ENCODE measurements at regions not wholly inside any gene's neighbourhood (a gene's known extent, or its start where the extent isn't known, plus 50 kb on each side); places are given as distances from the start of the nearest gene placed in this dataset.

- ChIA-PET CTCF (no interaction called here), POLR2A (no interaction called here)
These were observed 276.6 kb upstream of the VLDLR start for GRCh38 chr9:2345013-2345412.

GRCh38 chr9:2346277-2346913 lies 275.2 kb upstream of the VLDLR start:
- ChIA-PET CTCF (no interaction called here), POLR2A (no interaction called here)

GRCh38 chr9:2351324-2351723 lies 270.3 kb upstream of the VLDLR start:
- POLR2A ChIA-PET, result no interaction called here
- CTCF ChIA-PET, result no interaction called here

- CTCF ChIA-PET, result no interaction called here
- POLR2A ChIA-PET, result no interaction called here
These were observed 267.4 kb upstream of the VLDLR start for GRCh38 chr9:2354216-2354615.

- POLR2A ChIA-PET, result no interaction called here
- CTCF ChIA-PET, result no interaction called here
These were observed 266.5 kb upstream of the VLDLR start for GRCh38 chr9:2354856-2355696.

GRCh38 chr9:2355697-2355983 lies 265.9 kb upstream of the VLDLR start:
- CTCF ChIA-PET, result no interaction called here

GRCh38 chr9:2356041-2356790 lies 265.4 kb upstream of the VLDLR start:
- ChIA-PET POLR2A (no interaction called here), CTCF (no interaction called here)

More at GRCh38 chr9:2355697-2355983, 265.9 kb upstream of the VLDLR start:
- POLR2A ChIA-PET, result no interaction called here

- CTCF ChIA-PET, result no interaction called here
- POLR2A ChIA-PET, result no interaction called here
These were observed 261.6 kb upstream of the VLDLR start for GRCh38 chr9:2359891-2360471.

- POLR2A ChIA-PET, result no interaction called here
- CTCF ChIA-PET, result no interaction called here
These were observed 259.4 kb upstream of the VLDLR start for GRCh38 chr9:2362150-2362549.

GRCh38 chr9:2363138-2363745 lies 258.3 kb upstream of the VLDLR start:
- ChIA-PET POLR2A (no interaction called here), CTCF (no interaction called here)

- CTCF ChIA-PET, result no interaction called here
- POLR2A ChIA-PET, result no interaction called here
These were observed 257.8 kb upstream of the VLDLR start for GRCh38 chr9:2363781-2364180.

- ChIA-PET CTCF (no interaction called here), POLR2A (no interaction called here)
These were observed 253.6 kb upstream of the VLDLR start for GRCh38 chr9:2367970-2368369.

GRCh38 chr9:2373648-2374047 lies 247.9 kb upstream of the VLDLR start:
- CTCF ChIA-PET, result no interaction called here
- POLR2A ChIA-PET, result no interaction called here

GRCh38 chr9:2375114-2375513 lies 246.5 kb upstream of the VLDLR start:
- ChIA-PET CTCF (no interaction called here), POLR2A (no interaction called here)

GRCh38 chr9:2377117-2377516 lies 244.5 kb upstream of the VLDLR start:
- ChIA-PET POLR2A (no interaction called here), CTCF (no interaction called here)

GRCh38 chr9:2377834-2378233 lies 243.8 kb upstream of the VLDLR start:
- ChIA-PET CTCF (no interaction called here), POLR2A (no interaction called here)

GRCh38 chr9:2378266-2378665 lies 243.3 kb upstream of the VLDLR start:
- ChIA-PET POLR2A (no interaction called here), CTCF (no interaction called here)

- POLR2A ChIA-PET, result no interaction called here
- CTCF ChIA-PET, result no interaction called here
These were observed 242.8 kb upstream of the VLDLR start for GRCh38 chr9:2378816-2379215.

- ChIA-PET CTCF (no interaction called here), POLR2A (no interaction called here)
These were observed 236.8 kb upstream of the VLDLR start for GRCh38 chr9:2384741-2385140.

- POLR2A ChIA-PET, result no interaction called here
- CTCF ChIA-PET, result no interaction called here
These were observed 235.8 kb upstream of the VLDLR start for GRCh38 chr9:2385746-2386145.

- CTCF ChIA-PET, result no interaction called here
- POLR2A ChIA-PET, result no interaction called here
These were observed 235.0 kb upstream of the VLDLR start for GRCh38 chr9:2386566-2386965.

Data from activated CD8-positive, alpha-beta memory T cell treated with anti-CD3 and anti-CD28 coated beads for 36 hours (primary cell).